ENCODE measurements at regions not wholly inside any gene's neighbourhood (a gene's known extent, or its start where the extent isn't known, plus 50 kb on each side); places are given as distances from the start of the nearest gene placed in this dataset.

DNA sequence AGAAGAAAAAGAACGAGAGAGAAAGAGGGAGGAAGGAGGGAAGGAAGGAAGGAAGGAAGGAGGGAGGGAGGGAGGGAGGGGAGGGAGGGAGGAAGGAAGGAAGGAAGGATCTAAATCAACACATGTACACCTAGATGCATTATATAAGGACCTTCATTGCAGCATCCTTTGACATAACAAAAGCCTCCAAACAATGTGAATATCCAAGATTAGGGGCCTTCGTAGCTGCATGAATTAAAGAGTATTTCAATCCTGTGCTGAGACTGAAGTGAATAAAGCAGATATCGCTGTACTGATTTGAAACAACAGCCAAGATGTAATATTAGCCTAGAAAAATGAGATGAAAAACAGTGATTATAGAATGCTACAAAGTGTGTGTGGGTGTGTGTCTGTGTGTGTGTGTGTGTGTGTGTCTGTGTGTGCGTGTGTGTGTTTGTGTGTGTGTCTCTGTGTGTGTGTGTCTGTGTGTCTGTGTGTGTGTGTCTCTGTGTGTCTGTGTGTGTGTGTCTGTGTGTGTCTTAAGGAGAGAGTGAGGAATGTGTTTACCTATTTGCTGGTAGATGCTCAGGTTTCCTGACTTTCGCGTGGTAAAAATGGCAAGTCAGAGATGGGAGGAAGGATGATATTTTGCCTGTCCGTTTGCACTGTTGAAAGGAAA lies 129.0 kb upstream of the PTPN1 start:
- Mint-ChIP-seq H3K9me3 (ENCODE audit: unreplicated experiment) (no peaks in the 10 kb centered on the region), H3K4me3 (ENCODE audit: unreplicated experiment) (no peak overlapping the region), H3K4me1 (ENCODE audit: unreplicated experiment) (peaks cover 14% of the 10 kb centered on the region), H3K36me3 (ENCODE audit: unreplicated experiment) (no peaks in the 10 kb centered on the region), H3K27ac (ENCODE audit: unreplicated experiment) (no peak overlapping the region), H3K27me3 (ENCODE audit: unreplicated experiment) (peaks cover 8% of the 10 kb centered on the region)
- DNase-seq (ENCODE audit: extremely low spot score, unreplicated experiment) = no peak
- TF ChIP-seq CTCF (IDR thresholded peaks at IDR 0.05) = no peak

- Mint-ChIP-seq H3K4me3 (ENCODE audit: unreplicated experiment) (no peak overlapping the region), H3K4me1 (ENCODE audit: unreplicated experiment) (peaks cover 14% of the 10 kb centered on the region), H3K27me3 (ENCODE audit: unreplicated experiment) (peaks cover 8% of the 10 kb centered on the region), H3K9me3 (ENCODE audit: unreplicated experiment) (no peaks in the 10 kb centered on the region), H3K27ac (ENCODE audit: unreplicated experiment) (no peak overlapping the region), H3K36me3 (ENCODE audit: unreplicated experiment) (no peaks in the 10 kb centered on the region)
- TF ChIP-seq CTCF (IDR thresholded peaks at IDR 0.05) = no peak
- DNase-seq (ENCODE audit: extremely low spot score, unreplicated experiment) = no peak
Observed at GRCh38 chr20:50381771-50382593, 128.2 kb upstream of the PTPN1 start.

DNA sequence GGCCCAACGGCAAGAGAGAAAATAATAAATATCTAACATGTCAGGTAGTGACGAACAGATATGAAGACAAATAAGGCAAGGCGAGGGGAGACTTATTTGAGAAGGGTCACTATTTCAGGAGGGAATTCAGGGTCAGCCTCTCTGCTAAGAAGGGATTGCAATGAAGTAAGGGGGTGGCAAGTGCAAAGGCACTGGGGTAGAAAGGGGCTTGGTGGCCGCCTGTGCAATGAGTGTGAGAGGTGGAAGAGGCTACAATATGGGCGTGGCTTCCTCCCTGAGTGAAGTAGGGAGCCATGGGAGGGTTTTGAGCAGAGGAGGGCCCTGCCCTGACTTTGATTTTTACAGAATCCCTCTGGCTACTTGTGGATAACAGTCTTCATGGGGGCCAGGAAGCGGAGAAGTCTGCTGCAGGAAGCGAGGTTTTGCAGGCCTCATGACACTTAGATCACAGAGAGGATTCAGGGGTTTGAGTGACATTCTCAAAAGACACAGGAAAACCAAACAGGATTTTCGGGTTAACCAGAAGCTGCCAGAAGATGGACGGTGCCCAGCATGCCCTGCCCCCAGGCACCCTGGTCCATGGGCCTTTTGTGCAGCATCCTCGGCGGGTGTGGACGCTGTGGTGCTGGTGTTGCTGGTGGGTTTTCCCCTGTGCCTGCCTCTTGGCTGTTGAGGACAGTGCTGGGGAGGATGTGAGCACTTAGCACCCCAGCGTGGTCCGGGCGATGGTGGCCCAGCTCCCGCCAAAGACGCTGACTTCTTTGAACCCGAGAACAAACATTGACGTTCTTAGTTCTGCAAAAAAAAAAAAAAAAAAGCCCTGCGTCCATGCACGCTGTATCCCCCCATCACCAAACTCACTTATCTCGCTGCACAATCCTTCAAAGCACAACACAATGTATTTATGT lies 124.2 kb upstream of the PTPN1 start:
- peaks cover 8% of the 10 kb centered on the region for H3K27me3 Mint-ChIP-seq (ENCODE audit: unreplicated experiment)
- peaks cover 24% of the 10 kb centered on the region for H3K4me1 Mint-ChIP-seq (ENCODE audit: unreplicated experiment)
- no peak overlapping the region for H3K4me3 Mint-ChIP-seq (ENCODE audit: unreplicated experiment)
- H3K9me3 Mint-ChIP-seq (ENCODE audit: unreplicated experiment) = no peaks in the 10 kb centered on the region
- no peak overlapping the region for H3K27ac Mint-ChIP-seq (ENCODE audit: unreplicated experiment)
- no peak for DNase-seq (ENCODE audit: extremely low spot score, unreplicated experiment)
- no peak for TF ChIP-seq CTCF (IDR thresholded peaks at IDR 0.05)
- peaks cover 2% of the 10 kb centered on the region for H3K36me3 Mint-ChIP-seq (ENCODE audit: unreplicated experiment)

DNA sequence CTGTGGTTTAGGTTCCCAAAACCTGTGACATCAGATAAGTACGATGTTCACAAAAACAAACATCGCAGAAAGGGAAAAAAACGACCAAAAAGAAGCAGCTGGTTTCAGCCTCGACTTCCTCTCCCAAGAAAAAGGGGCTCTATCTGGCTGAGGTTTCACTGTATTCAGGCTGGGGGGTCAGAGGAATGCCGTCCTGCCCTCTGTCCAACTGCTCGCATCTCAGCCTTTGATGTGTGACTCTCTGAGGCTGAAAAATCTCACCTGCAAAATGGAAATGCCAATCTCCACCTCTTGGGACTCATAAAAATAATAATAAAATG lies 123.6 kb upstream of the PTPN1 start:
- H3K27ac Mint-ChIP-seq (ENCODE audit: unreplicated experiment) = no peak overlapping the region
- no peak for DNase-seq (ENCODE audit: extremely low spot score, unreplicated experiment)
- TF ChIP-seq CTCF (IDR thresholded peaks at IDR 0.05) = no peak
- peaks cover 24% of the 10 kb centered on the region for H3K4me1 Mint-ChIP-seq (ENCODE audit: unreplicated experiment)
- H3K36me3 Mint-ChIP-seq (ENCODE audit: unreplicated experiment) = peaks cover 2% of the 10 kb centered on the region
- peaks cover 8% of the 10 kb centered on the region for H3K27me3 Mint-ChIP-seq (ENCODE audit: unreplicated experiment)
- H3K4me3 Mint-ChIP-seq (ENCODE audit: unreplicated experiment) = no peak overlapping the region
- H3K9me3 Mint-ChIP-seq (ENCODE audit: unreplicated experiment) = no peaks in the 10 kb centered on the region
